Amniotic stem cell (primary cell): ENCODE measurements at regions not wholly inside any gene's neighbourhood (a gene's known extent, or its start where the extent isn't known, plus 50 kb on each side); places are given as distances from the start of the nearest gene placed in this dataset.
"Not testable (repeated sequence)": the region's sequence is repeated elsewhere in the genome, so short reads cannot be mapped to it uniquely, and the experiment has no call there.

ENCODE experiments used
- DNase-seq: peaks from one replicate; lab custom pipeline; 2025; lab: John Stamatoyannopoulos, UW

GRCh38 chr3:125822175-125822574 is 146.8 kb upstream of the ROPN1B start:
- DNase-seq, result peak; percentile 6

GRCh38 chr3:125831005-125831750 is 137.8 kb upstream of the ROPN1B start:
- DNase-seq, result not testable (repeated sequence)

GRCh38 chr3:125835562-125835961 is 133.4 kb upstream of the ROPN1B start:
- DNase-seq, result not testable (repeated sequence)

GRCh38 chr3:125836011-125836551 is 132.9 kb upstream of the ROPN1B start:
- DNase-seq, result not testable (repeated sequence)

- not testable (repeated sequence) for DNase-seq
Observed at GRCh38 chr3:125836786-125837185, 132.2 kb upstream of the ROPN1B start.

- not testable (repeated sequence) for DNase-seq
Observed at GRCh38 chr3:125838857-125839256, 130.1 kb upstream of the ROPN1B start.

- DNase-seq, result not testable (repeated sequence)
Observed at GRCh38 chr3:125840465-125840864, 128.5 kb upstream of the ROPN1B start.

GRCh38 chr3:125847966-125848365 is 121.0 kb upstream of the ROPN1B start:
- not testable (repeated sequence) for DNase-seq

GRCh38 chr3:125855006-125855405 is 114.0 kb upstream of the ROPN1B start:
- not testable (repeated sequence) for DNase-seq

- DNase-seq, result not testable (repeated sequence)
Observed at GRCh38 chr3:125860547-125860946, 108.4 kb upstream of the ROPN1B start.

GRCh38 chr3:125862841-125863254 is 106.1 kb upstream of the ROPN1B start:
- DNase-seq, result not testable (repeated sequence)

- DNase-seq, result not testable (repeated sequence)
Observed at GRCh38 chr3:125864532-125864931, 104.4 kb upstream of the ROPN1B start.

- DNase-seq, result not testable (repeated sequence)
Observed at GRCh38 chr3:125886006-125886405, 83.0 kb upstream of the ROPN1B start.

GRCh38 chr3:125899181-125899580 is 69.8 kb upstream of the ROPN1B start:
- not testable (repeated sequence) for DNase-seq

GRCh38 chr3:125901473-125901872 is 67.5 kb upstream of the ROPN1B start:
- DNase-seq, result not testable (repeated sequence)

GRCh38 chr3:125903780-125904455 is 65.1 kb upstream of the ROPN1B start:
- not testable (repeated sequence) for DNase-seq

- DNase-seq, result not testable (repeated sequence)
Observed at GRCh38 chr3:125907279-125907678, 61.7 kb upstream of the ROPN1B start.

- DNase-seq, result not testable (repeated sequence)
Observed at GRCh38 chr3:125910851-125911250, 58.1 kb upstream of the ROPN1B start.

- not testable (repeated sequence) for DNase-seq
Observed at GRCh38 chr3:125914608-125915436, 54.2 kb upstream of the ROPN1B start.

GRCh38 chr3:125915437-125915787 is 53.6 kb upstream of the ROPN1B start:
- not testable (repeated sequence) for DNase-seq

- DNase-seq, result peak; percentile 99
Observed at GRCh38 chr3:125915792-125916375, 53.1 kb upstream of the ROPN1B start.
